Tibial nerve (tissue), 4 donors: ENCODE measurements at regions not wholly inside any gene's neighbourhood (a gene's known extent, or its start where the extent isn't known, plus 50 kb on each side); places are given as distances from the start of the nearest gene placed in this dataset.

Source experiments
- CTCF ChIP-seq, 5 experiments: fragments of 200-600 bp in 3 of 5; fragments of 450-650 bp in 2 of 5; sonication (generic) in 3 of 5; IDR thresholded peaks; one replicate each; pipeline ENCODE4 v1.5.1; 2016 to 2019; ENCODE audit warnings: antibody characterized with exemption in 5 of 5, mild to moderate bottlenecking in 3 of 5, moderate library complexity in 2 of 5
- EP300 ChIP-seq, 2 donors: sonication (generic); formaldehyde crosslinking; IDR thresholded peaks; one replicate each; pipeline ENCODE4 v1.6.1; 2017; ENCODE audit warnings: antibody characterized with exemption in 2 of 2, mild to moderate bottlenecking in 1 of 2
- POLR2A ChIP-seq, 2 donors: fragments of 450-650 bp; IDR thresholded peaks; one replicate each; pipeline ENCODE4 v1.6.1; 2017; ENCODE audit warnings: antibody characterized with exemption in 2 of 2, mild to moderate bottlenecking in 2 of 2, moderate library complexity in 2 of 2

- no peak for TF ChIP-seq CTCF (IDR thresholded peaks at IDR 0.05)
- no peak for TF ChIP-seq POLR2A (IDR thresholded peaks at IDR 0.05)
- no peak for TF ChIP-seq EP300 (IDR thresholded peaks at IDR 0.05)
These were observed 572.4 kb upstream of the MGMT start for GRCh38 chr10:128894641-128895040.
